B cell (primary cell): ENCODE measurements at regions not wholly inside any gene's neighbourhood (a gene's known extent, or its start where the extent isn't known, plus 50 kb on each side); places are given as distances from the start of the nearest gene placed in this dataset.

Experiments used
- CTCF ChIP-seq: fragments of 200-600 bp; IDR thresholded peaks from one replicate; pipeline ENCODE4 v1.8.0; 2022; ENCODE audit warnings: antibody characterized with exemption, mild to moderate bottlenecking
- EZH2 ChIP-seq: IDR thresholded peaks from 2 replicates; pipeline ENCODE4 v1.6.1; 2012; ENCODE audit warnings: borderline replicate concordance, low read depth, mild to moderate bottlenecking, moderate library complexity, low read length; ENCODE audit not compliant: insufficient read depth, poor library complexity, severe bottlenecking

DNA sequence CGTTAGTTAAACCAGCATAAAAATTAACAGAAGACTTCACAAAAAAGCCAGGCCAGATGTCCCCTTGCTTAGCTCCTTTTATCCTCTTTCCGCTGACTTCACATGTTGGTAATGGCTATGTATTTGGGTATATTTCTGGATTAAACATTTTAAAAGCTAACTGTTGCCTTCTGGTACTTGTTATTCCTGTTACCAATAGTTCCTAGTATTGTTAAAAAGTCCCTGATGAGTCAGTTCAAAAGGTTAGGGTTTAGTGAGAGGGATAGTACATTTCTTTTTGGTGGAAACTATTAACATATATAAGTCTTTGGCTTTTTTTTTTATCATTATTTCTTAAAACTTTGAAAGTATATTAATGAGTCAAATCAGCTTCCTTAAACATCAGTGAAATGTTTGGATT, 103.2 kb upstream of the ELL2 start:
- TF ChIP-seq CTCF, result no peak
- TF ChIP-seq EZH2, result no peak
